SK-N-SH treated with all-trans-retinoic acid at 6 μM for 48 hours (cell line): ENCODE measurements at regions not wholly inside any gene's neighbourhood (a gene's known extent, or its start where the extent isn't known, plus 50 kb on each side); places are given as distances from the start of the nearest gene placed in this dataset.

Experiments
- ARNTL ChIP-seq: fragments of 450-650 bp; formaldehyde crosslinking; IDR thresholded peaks from 2 replicates; pipeline ENCODE4 v1.5.0; 2020; ENCODE audit warnings: low read depth, mild to moderate bottlenecking, moderate library complexity, borderline replicate concordance
- CREB5 ChIP-seq: fragments of 250-450 bp; sonication (Bioruptor Pico); IDR thresholded peaks from 2 replicates; pipeline ENCODE4 v1.5.1; 2020; ENCODE audit warnings: low read depth, mild to moderate bottlenecking, moderate library complexity
- CSDC2 ChIP-seq: fragments of 250-450 bp; sonication (Bioruptor Pico); IDR thresholded peaks from 2 replicates; pipeline ENCODE4 v1.5.0; 2020; ENCODE audit warnings: mild to moderate bottlenecking, moderate library complexity
- CSRNP3 ChIP-seq: fragments of 250-450 bp; sonication (Bioruptor Pico); IDR thresholded peaks from 2 replicates; pipeline ENCODE4 v1.5.1; 2021; ENCODE audit warnings: mild to moderate bottlenecking, moderate library complexity
- PATZ1 ChIP-seq: fragments of 250-450 bp; sonication (Bioruptor Pico); IDR thresholded peaks from 2 replicates; pipeline ENCODE4 v1.8.0; 2020; ENCODE audit warnings: mild to moderate bottlenecking, moderate library complexity, borderline replicate concordance
- POU6F1 ChIP-seq: fragments of 250-450 bp; sonication (Bioruptor Pico); IDR thresholded peaks from 2 replicates; pipeline ENCODE4 v1.8.0; 2021; ENCODE audit warnings: low read depth, mild to moderate bottlenecking, moderate library complexity, borderline replicate concordance
- RARB ChIP-seq: fragments of 250-450 bp; sonication (Bioruptor Pico); IDR thresholded peaks from 2 replicates; pipeline ENCODE4 v1.8.0; 2021; ENCODE audit warnings: mild to moderate bottlenecking, moderate library complexity
- TSHZ2 ChIP-seq: fragments of 250-450 bp; sonication (Bioruptor Pico); IDR thresholded peaks from 2 replicates; pipeline ENCODE4 v1.5.0; 2020; ENCODE audit warnings: mild to moderate bottlenecking, moderate library complexity
- ZFP3 ChIP-seq: fragments of 250-450 bp; sonication (Bioruptor Pico); IDR thresholded peaks from 2 replicates; pipeline ENCODE4 v1.5.0; 2020; ENCODE audit warnings: mild to moderate bottlenecking, moderate library complexity
- ZNF565 ChIP-seq: fragments of 450-650 bp; formaldehyde crosslinking; conservative IDR thresholded peaks from 2 replicates; pipeline ENCODE4 v1.5.0; 2020; ENCODE audit warnings: low read depth, mild to moderate bottlenecking, moderate library complexity
- ZNF8 ChIP-seq: fragments of 450-650 bp; formaldehyde crosslinking; IDR thresholded peaks from 2 replicates; pipeline ENCODE4 v1.5.0; 2020; ENCODE audit warnings: mild to moderate bottlenecking, moderate library complexity

GRCh38 chr6:9431945-9432344 is 982.9 kb downstream of the TFAP2A start:
- TF ChIP-seq CSRNP3 (CRISPR knock-in tag) (no peak), RARB (CRISPR knock-in tag) (no peak), PATZ1 (CRISPR knock-in tag) (no peak), ZNF565 (CRISPR knock-in tag) (no peak), CREB5 (no peak), ARNTL (CRISPR knock-in tag) (no peak), ZFP3 (no peak), TSHZ2 (no peak), CSDC2 (no peak), ZNF8 (CRISPR knock-in tag) (no peak), POU6F1 (no peak)
